ENCODE measurements at regions not wholly inside any gene's neighbourhood (a gene's known extent, or its start where the extent isn't known, plus 50 kb on each side); places are given as distances from the start of the nearest gene placed in this dataset.

GRCh38 chr5:116666901-116667300 lies 92.3 kb upstream of the SEMA6A start:
- TF ChIP-seq CTCF (IDR thresholded peaks at IDR 0.05): no peak
- no peaks in the 10 kb centered on the region for H3K27me3 Mint-ChIP-seq (ENCODE audit: insufficient read depth)
- no peaks in the 10 kb centered on the region for H3K4me1 Mint-ChIP-seq (ENCODE audit: low read depth)
- H3K27ac Mint-ChIP-seq: no peak overlapping the region
- no peak for DNase-seq
- no peak overlapping the region for H3K4me3 Mint-ChIP-seq
- H3K36me3 Mint-ChIP-seq (ENCODE audit: low read depth): no peaks in the 10 kb centered on the region
- H3K9me3 Mint-ChIP-seq: peaks cover 41% of the 10 kb centered on the region

GRCh38 chr5:116664988-116665387 lies 90.4 kb upstream of the SEMA6A start:
- H3K36me3 Mint-ChIP-seq (ENCODE audit: low read depth): no peaks in the 10 kb centered on the region
- H3K27ac Mint-ChIP-seq: no peak overlapping the region
- DNase-seq: no peak
- H3K4me1 Mint-ChIP-seq (ENCODE audit: low read depth): no peaks in the 10 kb centered on the region
- no peak overlapping the region for H3K4me3 Mint-ChIP-seq
- TF ChIP-seq CTCF (IDR thresholded peaks at IDR 0.05): no peak
- peaks cover 37% of the 10 kb centered on the region for H3K9me3 Mint-ChIP-seq
- H3K27me3 Mint-ChIP-seq (ENCODE audit: insufficient read depth): no peaks in the 10 kb centered on the region

GRCh38 chr5:116663081-116663480 lies 88.5 kb upstream of the SEMA6A start:
- no peak for TF ChIP-seq CTCF (IDR thresholded peaks at IDR 0.05)
- no peaks in the 10 kb centered on the region for H3K36me3 Mint-ChIP-seq (ENCODE audit: low read depth)
- peaks cover 32% of the 10 kb centered on the region for H3K9me3 Mint-ChIP-seq
- H3K27ac Mint-ChIP-seq: no peak overlapping the region
- no peaks in the 10 kb centered on the region for H3K27me3 Mint-ChIP-seq (ENCODE audit: insufficient read depth)
- no peak for DNase-seq
- no peak overlapping the region for H3K4me3 Mint-ChIP-seq
- H3K4me1 Mint-ChIP-seq (ENCODE audit: low read depth): no peaks in the 10 kb centered on the region

GRCh38 chr5:116661419-116661818 lies 86.8 kb upstream of the SEMA6A start:
- Mint-ChIP-seq H3K27ac (no peak overlapping the region), H3K36me3 (ENCODE audit: low read depth) (no peaks in the 10 kb centered on the region), H3K4me3 (no peak overlapping the region), H3K4me1 (ENCODE audit: low read depth) (no peaks in the 10 kb centered on the region), H3K9me3 (peaks cover 39% of the 10 kb centered on the region), H3K27me3 (ENCODE audit: insufficient read depth) (no peaks in the 10 kb centered on the region; the same call in 1 of the 2 replicates)
- TF ChIP-seq CTCF (IDR thresholded peaks at IDR 0.05): no peak
- DNase-seq: no peak

GRCh38 chr5:116660929-116661328 lies 86.3 kb upstream of the SEMA6A start:
- DNase-seq: no peak
- TF ChIP-seq CTCF (IDR thresholded peaks at IDR 0.05): no peak
- Mint-ChIP-seq H3K4me3 (no peak overlapping the region), H3K27ac (no peak overlapping the region), H3K9me3 (peaks cover 37% of the 10 kb centered on the region), H3K36me3 (ENCODE audit: low read depth) (no peaks in the 10 kb centered on the region), H3K27me3 (ENCODE audit: insufficient read depth) (no peaks in the 10 kb centered on the region; the same call in 1 of the 2 replicates), H3K4me1 (ENCODE audit: low read depth) (no peaks in the 10 kb centered on the region)

GRCh38 chr5:116658830-116659229 lies 84.2 kb upstream of the SEMA6A start:
- DNase-seq: no peak
- Mint-ChIP-seq H3K9me3 (peaks cover 40% of the 10 kb centered on the region), H3K27me3 (ENCODE audit: insufficient read depth) (no peaks in the 10 kb centered on the region; the same call in 1 of the 2 replicates), H3K4me1 (ENCODE audit: low read depth) (no peaks in the 10 kb centered on the region), H3K27ac (no peak overlapping the region), H3K4me3 (no peak overlapping the region), H3K36me3 (ENCODE audit: low read depth) (no peaks in the 10 kb centered on the region)
- TF ChIP-seq CTCF (IDR thresholded peaks at IDR 0.05): no peak

All from HFFc6 (cell line).